ENCODE measurements at regions not wholly inside any gene's neighbourhood (a gene's known extent, or its start where the extent isn't known, plus 50 kb on each side); places are given as distances from the start of the nearest gene placed in this dataset.

- TF ChIP-seq CTCF (conservative IDR thresholded peaks at IDR 0.05 in 1 of 2, IDR thresholded peaks at IDR 0.05 in 1 of 2; ENCODE audit: low read depth in 1 of 2, low read length in 2 of 2) (no peak), EZH2 (IDR thresholded peaks at IDR 0.05; ENCODE audit: low read length, missing control alignments) (no peak)
Observed at GRCh38 chr17:53127331-53127730, 695.4 kb upstream of the KIF2B start.
